Lower leg skin (tissue), 3 donors: ENCODE measurements at regions not wholly inside any gene's neighbourhood (a gene's known extent, or its start where the extent isn't known, plus 50 kb on each side); places are given as distances from the start of the nearest gene placed in this dataset.

Source experiments
- CTCF ChIP-seq, 3 donors: fragments of 450-650 bp; IDR thresholded peaks; one replicate each; pipeline ENCODE4 v1.5.1; 2016; ENCODE audit warnings: antibody characterized with exemption in 3 of 3, mild to moderate bottlenecking in 3 of 3, moderate library complexity in 2 of 3
- POLR2A ChIP-seq, 2 donors: fragments of 450-650 bp; IDR thresholded peaks; one replicate each; pipeline ENCODE4 v1.6.1; 2016 to 2017; ENCODE audit warnings: antibody characterized with exemption in 2 of 2, mild to moderate bottlenecking in 1 of 2, moderate library complexity in 1 of 2

GRCh38 chr13:40315416-40316064, 350.9 kb downstream of the FOXO1 start:
- TF ChIP-seq CTCF (IDR thresholded peaks at IDR 0.05) (no peak), POLR2A (IDR thresholded peaks at IDR 0.05) (no peak)
